Keratinocyte (primary cell): ENCODE measurements at regions not wholly inside any gene's neighbourhood (a gene's known extent, or its start where the extent isn't known, plus 50 kb on each side); places are given as distances from the start of the nearest gene placed in this dataset.

Source experiments
- DNase-seq: peaks from one replicate; pipeline ENCODE4 v3.0.0-alpha.2; 2011; ENCODE audit warnings: low read depth, missing footprints, low spot score
- FAIRE-seq: peaks from 2 replicates; lab custom pipeline; 2011; peaks lifted over from hg19 to GRCh38; lab: Jason Lieb, UNC
- H2AFZ ChIP-seq: 2 replicates; pipeline ENCODE4 v1.6.0; 2012; ENCODE audit warnings: low read length, control low read depth, inconsistent platforms; ENCODE audit not compliant: control insufficient read depth
- H3K27ac ChIP-seq: 2 replicates; pipeline ENCODE4 v1.5.1; 2011; ENCODE audit warnings: low read length; ENCODE audit not compliant: control insufficient read depth, insufficient read depth
- H3K27me3 ChIP-seq: 3 replicates; pipeline ENCODE4 v1.6.0; 2011; ENCODE audit warnings: low read length; ENCODE audit not compliant: control insufficient read depth, insufficient read depth; ENCODE audit errors: extremely low read depth
- H3K36me3 ChIP-seq, 2 experiments: 2 replicates in 1 of 2; 3 replicates in 1 of 2; pipeline ENCODE4 v1.5.1; 2011; ENCODE audit warnings: low read length in 2 of 2, mild to moderate bottlenecking in 1 of 2; ENCODE audit not compliant: control insufficient read depth in 2 of 2, insufficient read depth in 2 of 2; ENCODE audit errors: extremely low read depth in 1 of 2
- H3K4me1 ChIP-seq: 3 replicates; pipeline ENCODE4 v1.5.1; 2011; ENCODE audit warnings: low read length; ENCODE audit not compliant: control insufficient read depth, insufficient read depth; ENCODE audit errors: extremely low read depth
- H3K4me2 ChIP-seq: 3 replicates; pipeline ENCODE4 v1.6.0; 2011; ENCODE audit warnings: low read depth, low read length; ENCODE audit not compliant: control insufficient read depth, insufficient read depth; ENCODE audit errors: extremely low read depth
- H3K4me3 ChIP-seq, 3 experiments: fragments of 200-600 bp in 1 of 3; sonication (generic) in 1 of 3; 2 replicates in 2 of 3; 3 replicates in 1 of 3; pipeline ENCODE4 v1.5.1; 2011 to 2016; ENCODE audit warnings: low read length in 3 of 3, mild to moderate bottlenecking in 3 of 3, control low read depth in 2 of 3, inconsistent platforms in 1 of 3, low read depth in 1 of 3, mixed read lengths in 1 of 3, mixed run types in 1 of 3, moderate library complexity in 1 of 3; ENCODE audit not compliant: control insufficient read depth in 2 of 3, insufficient read depth in 2 of 3; ENCODE audit errors: extremely low read depth in 1 of 3
- H3K79me2 ChIP-seq: 2 replicates; pipeline ENCODE4 v1.6.0; 2012; ENCODE audit warnings: low read length; ENCODE audit not compliant: control insufficient read depth, insufficient read depth
- H3K9ac ChIP-seq: 3 replicates; pipeline ENCODE4 v1.6.0; 2011; ENCODE audit warnings: low read length; ENCODE audit not compliant: control insufficient read depth, insufficient read depth; ENCODE audit errors: extremely low read depth
- H3K9me1 ChIP-seq: 3 replicates; pipeline ENCODE4 v1.6.0; 2011; ENCODE audit warnings: low read length; ENCODE audit not compliant: control insufficient read depth, insufficient read depth; ENCODE audit errors: extremely low read depth
- H3K9me3 ChIP-seq: 2 replicates; pipeline ENCODE4 v1.5.1; 2012; ENCODE audit warnings: low read depth, low read length; ENCODE audit not compliant: control insufficient read depth
- H4K20me1 ChIP-seq: 3 replicates; pipeline ENCODE4 v1.6.0; 2011; ENCODE audit warnings: low read length; ENCODE audit not compliant: control insufficient read depth, insufficient read depth; ENCODE audit errors: extremely low read depth
- CTCF ChIP-seq, 3 experiments: IDR thresholded peaks in 1 of 3; conservative IDR thresholded peaks in 1 of 3; optimal IDR thresholded peaks in 1 of 3; 2 replicates in 2 of 3; 3 replicates in 1 of 3; pipeline versions ENCODE3 to v1.5.1; 2011; ENCODE audit warnings: low read length in 3 of 3, mild to moderate bottlenecking in 3 of 3, moderate library complexity in 2 of 3, control low read depth in 1 of 3, inconsistent platforms in 1 of 3; ENCODE audit not compliant: insufficient read depth in 2 of 3; ENCODE audit errors: extremely low read depth in 1 of 3
- EZH2 ChIP-seq: IDR thresholded peaks from one replicate; pipeline ENCODE4 v1.6.1; 2012; ENCODE audit warnings: inconsistent platforms, mild to moderate bottlenecking, low read length, moderate library complexity
- dilution Hi-C: fragments of 300-500 bp; cut with MboI; formaldehyde crosslinking; loops from one replicate; pipeline ENCODE4 v1.7.0; 2020; ENCODE audit warnings: low sequenced_read_pairs; ENCODE audit not compliant: extremely low pct_ligation_motif_present

- Histone ChIP-seq H3K4me3 (no peak overlapping the region), H3K27me3 (no peaks in the 10 kb centered on the region), H2AFZ (no peak overlapping the region), H3K9ac (peak overlapping the region; percentile 1), H3K4me1 (peaks cover 43% of the 10 kb centered on the region), H3K9me3 (no peaks in the 10 kb centered on the region), H3K27ac (peak overlapping the region; percentile 27), H3K79me2 (peaks cover 92% of the 10 kb centered on the region), H3K9me1 (no peaks in the 10 kb centered on the region), H4K20me1 (no peaks in the 10 kb centered on the region), H3K36me3 (peaks cover 0 to 4% of the 10 kb centered on the region in 2 experiments), H3K4me2 (peak overlapping the region; percentile 5)
- FAIRE-seq = peak; percentile 91
- DNase-seq = no peak
- TF ChIP-seq CTCF (optimal IDR thresholded peaks at IDR 0.05 in 1 of 3, IDR thresholded peaks at IDR 0.05 in 1 of 3, conservative IDR thresholded peaks at IDR 0.05 in 1 of 3; ENCODE audit: extremely low read depth in 1 of 3, insufficient read depth in 2 of 3, low read length in 3 of 3) (peak in 1 of 3 experiments; percentile 6), EZH2 (no peak)
- dilution Hi-C loops = no loop called here
These were observed 98.8 kb upstream of the FRMD6 start for GRCh38 chr14:51552768-51553404.

GRCh38 chr14:51554339-51554920 is 97.3 kb upstream of the FRMD6 start:
- Histone ChIP-seq H3K4me3 (no peak overlapping the region), H3K79me2 (peaks cover 85% of the 10 kb centered on the region), H3K4me1 (peaks cover 34% of the 10 kb centered on the region), H3K9ac (no peak overlapping the region), H2AFZ (no peak overlapping the region), H3K27me3 (no peaks in the 10 kb centered on the region), H3K36me3 (no peaks in the 10 kb centered on the region), H4K20me1 (no peaks in the 10 kb centered on the region), H3K9me3 (no peaks in the 10 kb centered on the region), H3K4me2 (peak overlapping the region; percentile 2), H3K9me1 (no peaks in the 10 kb centered on the region), H3K27ac (peak overlapping the region; percentile 16)
- dilution Hi-C loops = no loop called here
- no peak for TF ChIP-seq CTCF (optimal IDR thresholded peaks at IDR 0.05 in 1 of 3, IDR thresholded peaks at IDR 0.05 in 1 of 3, conservative IDR thresholded peaks at IDR 0.05 in 1 of 3; ENCODE audit: extremely low read depth in 1 of 3, insufficient read depth in 2 of 3, low read length in 3 of 3)
- no peak for TF ChIP-seq EZH2
- FAIRE-seq (peak; percentile 95), DNase-seq (no peak)
